ENCODE measurements at regions not wholly inside any gene's neighbourhood (a gene's known extent, or its start where the extent isn't known, plus 50 kb on each side); places are given as distances from the start of the nearest gene placed in this dataset.

DNA sequence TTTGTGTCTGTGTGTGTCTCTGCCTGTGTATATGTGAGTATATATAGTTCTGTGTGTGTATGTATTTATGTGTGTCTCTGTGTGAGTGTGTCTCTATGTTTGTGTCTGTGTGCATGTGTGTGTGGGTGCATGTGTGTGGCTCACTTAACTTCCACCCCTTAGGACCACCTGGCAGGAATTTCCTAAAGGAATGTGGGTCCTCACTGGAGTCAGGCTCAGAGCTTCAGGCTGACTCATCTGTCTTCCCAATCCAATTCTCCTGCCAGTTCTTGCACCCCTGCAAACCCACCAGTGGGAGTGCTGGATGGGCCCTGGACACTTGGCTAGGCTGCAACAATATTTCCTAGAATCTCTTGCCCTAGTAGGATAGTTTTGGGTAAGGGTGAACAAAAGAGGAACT is 70.2 kb upstream of the GRB10 start:
- TF ChIP-seq, protein P1, sequence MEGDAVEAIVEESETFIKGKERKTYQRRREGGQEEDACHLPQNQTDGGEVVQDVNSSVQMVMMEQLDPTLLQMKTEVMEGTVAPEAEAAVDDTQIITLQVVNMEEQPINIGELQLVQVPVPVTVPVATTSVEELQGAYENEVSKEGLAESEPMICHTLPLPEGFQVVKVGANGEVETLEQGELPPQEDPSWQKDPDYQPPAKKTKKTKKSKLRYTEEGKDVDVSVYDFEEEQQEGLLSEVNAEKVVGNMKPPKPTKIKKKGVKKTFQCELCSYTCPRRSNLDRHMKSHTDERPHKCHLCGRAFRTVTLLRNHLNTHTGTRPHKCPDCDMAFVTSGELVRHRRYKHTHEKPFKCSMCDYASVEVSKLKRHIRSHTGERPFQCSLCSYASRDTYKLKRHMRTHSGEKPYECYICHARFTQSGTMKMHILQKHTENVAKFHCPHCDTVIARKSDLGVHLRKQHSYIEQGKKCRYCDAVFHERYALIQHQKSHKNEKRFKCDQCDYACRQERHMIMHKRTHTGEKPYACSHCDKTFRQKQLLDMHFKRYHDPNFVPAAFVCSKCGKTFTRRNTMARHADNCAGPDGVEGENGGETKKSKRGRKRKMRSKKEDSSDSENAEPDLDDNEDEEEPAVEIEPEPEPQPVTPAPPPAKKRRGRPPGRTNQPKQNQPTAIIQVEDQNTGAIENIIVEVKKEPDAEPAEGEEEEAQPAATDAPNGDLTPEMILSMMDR (IDR thresholded peaks at IDR 0.05), result no peak
- no peak for TF ChIP-seq POLR2AphosphoS5 (IDR thresholded peaks at IDR 0.05)
